Smooth muscle cell (in vitro differentiated cells): ENCODE measurements at regions not wholly inside any gene's neighbourhood (a gene's known extent, or its start where the extent isn't known, plus 50 kb on each side); places are given as distances from the start of the nearest gene placed in this dataset.

Source experiments
- DNase-seq: peaks from one replicate; lab custom pipeline; 2025; ENCODE audit not compliant: unreplicated experiment; lab: John Stamatoyannopoulos, UW
- H2AFZ ChIP-seq: fragments of 200-600 bp; sonication (generic); 2 replicates; pipeline ENCODE4 v1.6.0; 2016; ENCODE audit warnings: antibody characterized with exemption, low read depth, mild to moderate bottlenecking
- H3F3A ChIP-seq: fragments of 200-600 bp; sonication (generic); 2 replicates; pipeline ENCODE4 v1.6.0; 2017; ENCODE audit warnings: antibody characterized with exemption, low read depth
- H3K27ac ChIP-seq: fragments of 200-600 bp; sonication (generic); 2 replicates; pipeline ENCODE4 v1.5.1; 2016; ENCODE audit warnings: low read depth, mild to moderate bottlenecking
- H3K27me3 ChIP-seq: fragments of 200-600 bp; sonication (generic); 2 replicates; pipeline ENCODE4 v1.6.1; 2016; ENCODE audit warnings: low read depth, mild to moderate bottlenecking
- H3K36me3 ChIP-seq: fragments of 200-600 bp; sonication (generic); 2 replicates; pipeline ENCODE4 v1.5.1; 2016; ENCODE audit warnings: low read depth
- H3K4me1 ChIP-seq: fragments of 200-600 bp; sonication (generic); 2 replicates; pipeline ENCODE4 v1.5.1; 2016; ENCODE audit warnings: low read depth
- H3K4me2 ChIP-seq: fragments of 200-600 bp; sonication (generic); 2 replicates; pipeline ENCODE4 v1.6.0; 2016; ENCODE audit warnings: mild to moderate bottlenecking
- H3K4me3 ChIP-seq: fragments of 200-600 bp; sonication (generic); 2 replicates; pipeline ENCODE4 v1.5.1; 2016; ENCODE audit warnings: mild to moderate bottlenecking
- H3K79me2 ChIP-seq: fragments of 200-600 bp; sonication (generic); 2 replicates; pipeline ENCODE4 v1.6.0; 2016; ENCODE audit warnings: low read depth, mild to moderate bottlenecking
- H3K9ac ChIP-seq: fragments of 200-600 bp; sonication (generic); 2 replicates; pipeline ENCODE4 v1.6.0; 2016; ENCODE audit warnings: low read depth
- H3K9me3 ChIP-seq: fragments of 200-600 bp; sonication (generic); replicated peaks from 2 replicates; pipeline ENCODE4 v1.5.1; 2016; ENCODE audit warnings: low read depth
- H4K20me1 ChIP-seq: fragments of 200-600 bp; sonication (generic); 2 replicates; pipeline ENCODE4 v1.6.0; 2016; ENCODE audit warnings: low read depth
- CTCF ChIP-seq: fragments of 200-600 bp; sonication (generic); IDR thresholded peaks from 2 replicates; pipeline ENCODE4 v1.5.1; 2017; ENCODE audit warnings: borderline replicate concordance, mild to moderate bottlenecking, antibody characterized with exemption; ENCODE audit not compliant: insufficient read depth, poor library complexity, severe bottlenecking
- WGBS: methylation state at CpG from one replicate; pipeline ENCODE4 v1.1.7; 2016; ENCODE audit warnings: low lambda C conversion rate; 5-methylcytosine and 5-hydroxymethylcytosine counted together

- no peaks in the 10 kb centered on the region for H3K4me1 ChIP-seq
- 91% methylated on average over 7 of the region's 7 CpGs for WGBS
- H2AFZ ChIP-seq: no peak overlapping the region
These were observed 1015.8 kb downstream of the BRD1 start for GRCh38 chr22:48811885-48812284.

DNA sequence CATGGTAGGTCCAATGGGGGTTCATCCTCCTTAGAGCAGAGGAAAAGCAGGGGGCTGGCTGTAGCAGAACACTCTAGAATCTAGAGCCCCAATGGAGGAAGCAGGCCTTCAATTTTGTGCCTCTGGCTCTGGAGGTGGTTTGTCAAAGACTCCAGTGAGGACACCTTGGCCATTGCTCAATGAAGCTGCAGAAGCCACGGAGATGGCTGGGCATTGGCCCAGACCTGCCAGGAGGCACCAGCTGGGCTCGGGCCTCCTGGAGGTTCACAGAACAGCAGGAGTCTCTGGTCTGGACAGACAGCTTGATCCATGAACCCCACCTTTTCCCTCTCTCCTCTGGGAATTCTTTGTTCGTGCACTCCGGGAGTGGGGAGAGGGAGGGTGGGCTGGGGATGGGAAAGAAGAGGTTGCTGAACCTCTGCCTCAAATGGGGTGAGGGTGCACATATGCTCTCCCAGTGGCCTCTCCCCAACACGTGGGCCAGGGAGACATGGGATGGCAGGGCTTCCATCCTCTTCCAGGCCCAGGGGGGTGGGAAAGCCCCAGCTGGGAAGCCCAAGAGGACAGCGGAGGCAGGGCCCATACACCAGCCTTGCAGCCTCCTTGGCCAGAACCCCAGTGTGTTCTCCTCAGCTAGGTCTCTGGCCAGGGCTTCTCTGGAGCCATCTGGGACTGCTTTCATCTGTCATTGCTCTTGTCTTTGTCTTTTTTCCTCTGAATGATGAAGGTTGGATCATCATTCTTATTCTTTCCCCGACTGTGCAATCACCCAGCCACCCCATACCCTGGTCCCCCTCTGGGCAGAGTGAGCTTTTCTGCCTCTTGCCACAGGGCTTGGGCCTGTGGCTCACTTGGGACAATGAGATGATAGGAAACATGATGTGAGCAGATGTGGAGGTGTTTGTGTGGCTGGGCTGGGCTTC lies 1019.4 kb downstream of the BRD1 start:
- no peak for TF ChIP-seq CTCF
- H3K27me3 ChIP-seq: no peaks in the 10 kb centered on the region

More at GRCh38 chr22:48811885-48812284, 1015.8 kb downstream of the BRD1 start:
- Histone ChIP-seq H4K20me1 (no peaks in the 10 kb centered on the region), H3K79me2 (no peaks in the 10 kb centered on the region), H3K4me3 (no peak overlapping the region), H3K27me3 (no peaks in the 10 kb centered on the region), H3F3A (no peaks in the 10 kb centered on the region), H3K9me3 (no peaks in the 10 kb centered on the region), H3K36me3 (no peaks in the 10 kb centered on the region), H3K27ac (no peak overlapping the region), H3K4me2 (no peak overlapping the region), H3K9ac (no peak overlapping the region)
- DNase-seq: no peak
- no peak for TF ChIP-seq CTCF

DNA sequence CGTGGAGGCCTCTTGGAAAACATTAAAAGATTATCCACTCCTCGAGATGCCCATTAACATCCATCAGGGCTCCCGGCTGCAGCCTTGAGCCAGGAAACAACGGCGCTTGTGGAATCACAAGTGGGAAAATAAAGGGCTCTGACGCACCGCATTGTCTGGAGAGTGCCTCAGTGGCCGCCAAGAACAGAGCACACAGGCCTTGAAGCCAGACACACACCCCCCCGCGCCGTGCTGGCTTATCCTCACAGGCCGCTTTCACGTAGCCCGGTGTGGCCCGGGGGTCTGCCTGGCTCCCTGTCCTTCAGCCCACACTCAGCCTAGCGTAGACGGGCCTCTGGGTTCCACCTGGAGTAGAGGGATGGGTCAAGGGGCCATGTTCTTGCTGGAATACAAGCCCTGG lies 1020.5 kb downstream of the BRD1 start:
- Histone ChIP-seq H3K4me2 (no peak overlapping the region), H4K20me1 (no peaks in the 10 kb centered on the region), H3K79me2 (no peaks in the 10 kb centered on the region), H3F3A (no peaks in the 10 kb centered on the region), H3K36me3 (no peaks in the 10 kb centered on the region), H2AFZ (no peak overlapping the region), H3K9ac (no peak overlapping the region), H3K27me3 (no peaks in the 10 kb centered on the region), H3K27ac (no peak overlapping the region), H3K4me1 (no peaks in the 10 kb centered on the region), H3K4me3 (no peak overlapping the region), H3K9me3 (no peaks in the 10 kb centered on the region)
- WGBS: 94% methylated on average over 17 of the region's 17 CpGs
- no peak for DNase-seq
- no peak for TF ChIP-seq CTCF

More for the DNA sequence above, 1019.4 kb downstream of the BRD1 start:
- no peaks in the 10 kb centered on the region for H4K20me1 ChIP-seq
- H3K27ac ChIP-seq: no peak overlapping the region
- H3K9me3 ChIP-seq: no peaks in the 10 kb centered on the region
- DNase-seq: no peak
- no peak overlapping the region for H2AFZ ChIP-seq
- H3K36me3 ChIP-seq: no peaks in the 10 kb centered on the region
- no peak overlapping the region for H3K4me3 ChIP-seq
- H3F3A ChIP-seq: no peaks in the 10 kb centered on the region
- 91% methylated on average over 7 of the region's 7 CpGs for WGBS
- H3K9ac ChIP-seq: no peak overlapping the region
- no peaks in the 10 kb centered on the region for H3K79me2 ChIP-seq
- no peaks in the 10 kb centered on the region for H3K4me1 ChIP-seq
- H3K4me2 ChIP-seq: no peak overlapping the region
